GM12873 (cell line): ENCODE measurements at regions not wholly inside any gene's neighbourhood (a gene's known extent, or its start where the extent isn't known, plus 50 kb on each side); places are given as distances from the start of the nearest gene placed in this dataset.

Experiments
- TF ChIP-seq, protein P1 (sequence below): IDR thresholded peaks from 2 replicates; pipeline ENCODE4 v1.5.1; 2012; ENCODE audit warnings: low read depth, mild to moderate bottlenecking, moderate library complexity, low read length, control low read depth; ENCODE audit not compliant: insufficient read depth; ENCODE audit errors: missing control alignments

DNA sequence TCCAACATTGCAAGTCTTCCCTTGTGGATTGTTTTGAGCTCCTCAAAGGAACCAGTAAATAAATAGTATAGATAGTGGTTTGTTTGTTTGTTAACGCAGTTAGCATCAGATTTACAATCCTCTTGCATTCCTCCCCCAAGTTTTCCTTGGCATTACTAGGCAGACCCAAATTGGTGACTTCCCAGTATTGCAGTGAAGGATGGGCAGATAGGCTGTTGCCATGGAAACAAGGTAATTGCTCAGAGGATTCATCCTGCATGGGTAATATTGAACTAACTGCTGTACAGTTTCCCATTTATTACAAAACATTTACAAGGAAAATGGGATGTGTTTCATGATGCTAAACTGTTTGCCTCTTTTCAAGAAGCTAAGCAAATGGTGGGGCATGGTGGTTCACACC is 477.2 kb downstream of the EPM2A start:
- TF ChIP-seq, protein P1, sequence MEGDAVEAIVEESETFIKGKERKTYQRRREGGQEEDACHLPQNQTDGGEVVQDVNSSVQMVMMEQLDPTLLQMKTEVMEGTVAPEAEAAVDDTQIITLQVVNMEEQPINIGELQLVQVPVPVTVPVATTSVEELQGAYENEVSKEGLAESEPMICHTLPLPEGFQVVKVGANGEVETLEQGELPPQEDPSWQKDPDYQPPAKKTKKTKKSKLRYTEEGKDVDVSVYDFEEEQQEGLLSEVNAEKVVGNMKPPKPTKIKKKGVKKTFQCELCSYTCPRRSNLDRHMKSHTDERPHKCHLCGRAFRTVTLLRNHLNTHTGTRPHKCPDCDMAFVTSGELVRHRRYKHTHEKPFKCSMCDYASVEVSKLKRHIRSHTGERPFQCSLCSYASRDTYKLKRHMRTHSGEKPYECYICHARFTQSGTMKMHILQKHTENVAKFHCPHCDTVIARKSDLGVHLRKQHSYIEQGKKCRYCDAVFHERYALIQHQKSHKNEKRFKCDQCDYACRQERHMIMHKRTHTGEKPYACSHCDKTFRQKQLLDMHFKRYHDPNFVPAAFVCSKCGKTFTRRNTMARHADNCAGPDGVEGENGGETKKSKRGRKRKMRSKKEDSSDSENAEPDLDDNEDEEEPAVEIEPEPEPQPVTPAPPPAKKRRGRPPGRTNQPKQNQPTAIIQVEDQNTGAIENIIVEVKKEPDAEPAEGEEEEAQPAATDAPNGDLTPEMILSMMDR: no peak

DNA sequence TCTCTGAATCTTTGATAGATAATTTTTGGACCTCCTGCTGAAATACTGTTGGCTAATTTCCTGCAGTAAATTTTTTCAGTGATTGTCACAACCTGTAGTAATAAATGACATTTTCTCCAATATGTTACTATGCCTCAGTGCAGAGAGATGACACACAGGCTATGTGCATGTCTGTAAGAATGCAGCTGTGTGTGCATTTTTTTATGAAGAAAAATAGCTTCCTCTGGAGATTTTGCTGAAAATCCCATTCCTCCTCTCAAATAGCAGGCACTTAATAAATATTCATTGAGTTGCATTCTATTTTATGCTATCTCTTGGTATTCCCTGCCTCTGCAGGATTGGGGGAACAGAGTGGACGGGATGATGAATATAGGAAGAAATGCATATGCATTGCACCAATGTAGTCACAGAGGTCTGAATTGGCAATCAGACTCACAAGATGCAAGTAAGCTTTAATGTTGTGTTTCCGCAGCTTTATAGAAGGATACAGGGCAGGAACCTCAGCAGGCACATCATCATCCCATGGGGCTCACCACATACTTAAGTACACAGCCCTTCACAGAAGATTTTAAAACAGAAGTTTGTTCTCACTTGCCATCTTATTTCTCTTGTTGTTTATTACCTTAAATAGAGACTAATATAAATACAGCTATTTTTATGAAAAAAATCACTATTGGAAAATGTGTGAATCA is 474.7 kb downstream of the EPM2A start:
- TF ChIP-seq, protein P1: no peak

DNA sequence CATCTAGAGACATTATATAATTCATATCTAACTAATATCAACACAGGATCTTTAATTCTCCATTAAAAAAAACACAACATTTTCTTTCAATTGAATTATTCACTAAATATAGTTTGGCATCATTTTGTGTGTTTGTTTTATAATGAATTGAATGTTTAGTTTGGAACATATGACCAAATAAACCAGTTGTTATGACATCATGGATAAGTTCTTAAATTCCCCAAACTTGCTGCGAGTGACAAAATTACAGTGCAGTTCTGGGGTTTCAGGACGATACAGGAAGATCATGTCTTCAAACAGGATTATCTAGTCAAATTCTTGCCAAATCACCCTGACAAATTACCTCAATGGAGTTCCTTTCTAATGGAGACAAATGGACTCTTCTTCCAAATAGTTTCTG is 473.6 kb downstream of the EPM2A start:
- TF ChIP-seq, protein P1: no peak

DNA sequence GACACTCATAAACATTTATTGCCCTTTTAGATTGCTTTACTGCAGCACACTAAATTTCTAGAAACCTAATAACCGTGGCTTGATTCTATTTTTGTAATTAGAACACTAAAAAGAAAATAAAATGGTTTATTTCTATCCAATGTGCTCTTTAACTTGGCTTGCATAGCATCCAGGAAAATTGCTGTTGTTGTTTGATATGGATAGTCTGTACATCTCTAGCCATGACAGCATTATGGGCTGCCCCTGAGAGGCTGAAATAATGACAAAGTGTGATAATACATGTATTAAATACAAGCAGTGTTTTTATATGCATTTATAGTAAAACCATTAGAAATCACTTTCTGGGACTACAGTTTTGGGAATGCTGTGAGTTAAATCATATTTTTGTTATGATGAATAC is 472.5 kb downstream of the EPM2A start:
- TF ChIP-seq, protein P1: no peak

GRCh38 chr6:145263778-145264211 is 471.5 kb downstream of the EPM2A start:
- TF ChIP-seq, protein P1: no peak

- TF ChIP-seq, protein P1: no peak
Measured at GRCh38 chr6:145266432-145267075, 468.8 kb downstream of the EPM2A start.

GRCh38 chr6:145267076-145267867 is 468.0 kb downstream of the EPM2A start:
- TF ChIP-seq, protein P1: no peak
